Epithelial cell of proximal tubule (primary cell): ENCODE measurements at regions not wholly inside any gene's neighbourhood (a gene's known extent, or its start where the extent isn't known, plus 50 kb on each side); places are given as distances from the start of the nearest gene placed in this dataset.

ENCODE experiments used
- DNase-seq: peaks from one replicate; pipeline ENCODE4 v3.0.0-alpha.2; 2011; ENCODE audit warnings: low read depth
- H3K4me3 ChIP-seq: 2 replicates; pipeline ENCODE4 v1.5.1; 2011; ENCODE audit warnings: low read depth, mild to moderate bottlenecking, low read length
- TF ChIP-seq, protein P1 (sequence below): conservative IDR thresholded peaks from 2 replicates; pipeline ENCODE4 v1.5.1; 2012; ENCODE audit warnings: low read depth, mild to moderate bottlenecking, low read length

DNA sequence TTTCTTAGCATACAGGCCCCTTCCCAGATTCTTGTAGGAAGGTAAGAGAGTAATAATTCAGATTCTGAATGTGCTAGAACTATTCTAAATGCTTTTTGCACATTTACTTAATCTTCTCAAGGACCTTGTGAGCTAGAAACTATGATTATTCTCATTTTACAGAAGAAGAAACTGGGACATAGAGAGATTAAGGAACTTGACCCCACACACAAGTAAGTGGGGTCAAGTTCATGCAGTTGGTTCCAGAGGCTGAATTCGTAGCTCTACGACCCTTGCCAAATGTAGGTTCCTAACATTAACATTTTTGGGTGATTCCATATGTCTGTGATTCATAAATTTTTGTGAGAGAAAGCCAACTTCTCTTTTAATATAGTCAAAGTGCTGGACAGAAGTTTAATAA, 238.1 kb downstream of the LACC1 start:
- TF ChIP-seq, protein P1, sequence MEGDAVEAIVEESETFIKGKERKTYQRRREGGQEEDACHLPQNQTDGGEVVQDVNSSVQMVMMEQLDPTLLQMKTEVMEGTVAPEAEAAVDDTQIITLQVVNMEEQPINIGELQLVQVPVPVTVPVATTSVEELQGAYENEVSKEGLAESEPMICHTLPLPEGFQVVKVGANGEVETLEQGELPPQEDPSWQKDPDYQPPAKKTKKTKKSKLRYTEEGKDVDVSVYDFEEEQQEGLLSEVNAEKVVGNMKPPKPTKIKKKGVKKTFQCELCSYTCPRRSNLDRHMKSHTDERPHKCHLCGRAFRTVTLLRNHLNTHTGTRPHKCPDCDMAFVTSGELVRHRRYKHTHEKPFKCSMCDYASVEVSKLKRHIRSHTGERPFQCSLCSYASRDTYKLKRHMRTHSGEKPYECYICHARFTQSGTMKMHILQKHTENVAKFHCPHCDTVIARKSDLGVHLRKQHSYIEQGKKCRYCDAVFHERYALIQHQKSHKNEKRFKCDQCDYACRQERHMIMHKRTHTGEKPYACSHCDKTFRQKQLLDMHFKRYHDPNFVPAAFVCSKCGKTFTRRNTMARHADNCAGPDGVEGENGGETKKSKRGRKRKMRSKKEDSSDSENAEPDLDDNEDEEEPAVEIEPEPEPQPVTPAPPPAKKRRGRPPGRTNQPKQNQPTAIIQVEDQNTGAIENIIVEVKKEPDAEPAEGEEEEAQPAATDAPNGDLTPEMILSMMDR, result no peak

DNA sequence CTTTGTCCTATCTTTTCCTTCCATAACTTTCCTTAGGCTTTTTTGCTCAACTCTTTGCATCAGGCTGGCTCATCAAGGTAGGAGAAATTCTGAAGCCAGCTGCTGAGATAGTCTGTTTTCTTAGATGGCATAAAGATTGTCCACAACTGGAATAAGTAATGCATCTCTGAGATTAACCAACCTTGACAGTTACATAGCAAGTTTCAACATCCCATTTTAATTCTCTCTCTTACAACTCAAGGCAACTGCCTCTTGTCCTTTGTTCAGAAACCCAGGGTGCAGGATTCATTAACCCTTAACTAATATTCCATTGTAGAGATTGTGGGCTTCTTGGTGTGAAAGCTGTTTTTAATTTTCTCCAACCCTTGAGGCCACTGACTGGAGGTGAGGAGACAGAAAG, 239.2 kb downstream of the LACC1 start:
- TF ChIP-seq, protein P1, result no peak
- no peak for DNase-seq
- no peak overlapping the region for H3K4me3 ChIP-seq

More for the DNA sequence above, 238.1 kb downstream of the LACC1 start:
- no peak for DNase-seq
- no peak overlapping the region for H3K4me3 ChIP-seq

DNA sequence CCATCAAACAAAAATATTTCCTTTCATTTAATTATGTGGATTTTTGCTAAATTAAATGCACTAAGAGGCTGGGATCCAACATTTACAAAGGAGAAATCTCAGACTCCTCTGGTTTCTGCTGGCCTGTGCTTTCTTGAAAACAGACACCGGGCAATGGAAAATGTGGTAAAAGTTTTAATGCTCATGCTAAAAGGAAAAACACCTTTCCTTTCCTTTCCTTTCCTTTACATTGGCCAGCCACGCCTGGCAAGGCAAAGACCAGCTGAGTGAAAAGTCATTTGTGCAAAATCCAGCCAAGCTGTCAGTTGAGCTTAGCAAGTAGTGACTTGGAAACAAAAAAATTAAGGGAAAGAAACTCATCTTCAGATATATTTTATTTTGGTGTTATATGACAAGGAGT, 240.3 kb downstream of the LACC1 start:
- no peak for DNase-seq
- no peak overlapping the region for H3K4me3 ChIP-seq
- TF ChIP-seq, protein P1, result no peak

DNA sequence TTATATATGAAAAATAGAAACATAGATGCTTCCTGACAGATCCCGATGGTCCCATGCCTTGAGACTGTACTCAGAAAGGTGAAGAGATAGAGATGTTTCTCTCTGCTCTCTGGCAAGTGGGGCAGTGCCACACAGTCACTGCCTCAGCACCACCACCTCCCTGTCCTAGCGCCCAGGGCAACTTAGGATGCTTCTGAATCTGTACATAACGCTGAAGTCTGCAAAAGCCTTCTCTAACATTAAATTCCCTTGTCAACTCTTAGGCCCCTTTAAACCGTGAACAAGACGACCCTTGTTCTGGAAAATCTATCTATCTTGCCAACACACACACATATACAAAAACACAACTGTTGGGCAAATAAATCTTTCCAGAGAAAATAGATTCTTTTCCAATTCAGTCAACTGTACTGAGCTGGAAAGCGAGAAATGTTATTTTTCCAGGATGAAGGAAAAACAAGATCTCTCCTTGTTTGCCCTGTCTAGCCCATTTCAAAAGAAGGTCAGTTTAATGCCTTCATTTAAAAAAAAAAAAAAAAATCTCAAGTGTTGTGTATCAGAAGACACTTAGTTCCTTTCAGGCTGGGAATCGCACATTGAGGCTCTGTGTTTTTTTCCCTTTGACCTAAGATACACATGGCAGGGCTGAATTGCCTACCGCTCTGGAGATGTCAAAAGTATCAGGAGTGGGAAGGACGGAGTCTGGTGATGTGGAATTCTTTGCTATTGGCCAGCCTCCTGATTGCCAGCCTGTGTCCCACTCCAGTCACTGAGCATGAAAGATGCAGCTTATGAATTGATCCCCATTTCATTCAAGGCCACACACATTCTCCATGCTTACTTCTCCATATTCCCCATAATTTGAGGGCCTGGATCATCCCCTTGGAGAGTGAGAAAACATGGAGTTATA, 241.4 kb downstream of the LACC1 start:
- H3K4me3 ChIP-seq, result no peak overlapping the region
- DNase-seq, result no peak
- TF ChIP-seq, protein P1, result no peak

DNA sequence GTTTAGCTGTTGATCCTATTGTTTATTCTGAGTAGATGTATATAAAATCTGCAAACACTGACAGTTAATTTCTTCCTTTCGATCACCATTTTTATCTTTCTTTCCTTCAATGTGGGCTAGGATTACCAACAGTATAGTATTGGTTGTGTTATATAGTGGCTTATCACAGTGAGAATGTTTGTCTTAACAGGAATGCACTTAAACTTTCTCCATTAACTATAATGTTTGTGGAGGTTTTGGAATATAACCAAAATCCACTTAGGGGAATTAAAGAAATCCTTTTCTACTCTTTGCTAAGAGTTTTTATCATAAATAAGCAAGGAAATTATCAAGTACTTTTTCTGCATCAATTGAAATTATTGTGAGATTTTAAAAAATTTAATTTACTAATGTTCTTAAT, 244.6 kb downstream of the LACC1 start:
- H3K4me3 ChIP-seq, result no peak overlapping the region
- TF ChIP-seq, protein P1, result no peak
- no peak for DNase-seq

DNA sequence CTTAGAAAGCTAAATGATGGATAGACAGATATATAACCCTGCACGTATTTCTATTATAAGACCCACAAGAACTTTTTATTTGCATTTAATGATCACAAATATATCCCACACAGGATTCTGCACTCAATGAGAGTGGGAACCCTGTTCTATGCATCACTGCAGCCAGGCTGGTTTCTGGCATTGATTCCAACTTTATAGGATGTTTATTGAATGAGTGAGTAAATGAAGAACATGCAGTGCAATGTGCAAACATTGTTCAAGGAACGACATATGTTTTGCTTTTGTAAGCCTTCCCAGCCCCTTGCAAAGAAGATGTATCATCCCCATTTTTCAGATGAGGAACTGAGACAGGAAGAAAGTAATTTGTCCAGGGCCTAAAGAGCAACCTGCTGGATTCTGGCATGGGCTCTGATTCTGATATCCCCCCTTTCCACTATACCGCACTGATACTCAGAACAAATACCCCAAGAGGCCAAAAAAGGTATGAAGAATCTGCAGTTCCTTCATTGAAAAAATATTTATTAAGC, 246.3 kb downstream of the LACC1 start:
- no peak for DNase-seq
- TF ChIP-seq, protein P1, result no peak
- no peak overlapping the region for H3K4me3 ChIP-seq

DNA sequence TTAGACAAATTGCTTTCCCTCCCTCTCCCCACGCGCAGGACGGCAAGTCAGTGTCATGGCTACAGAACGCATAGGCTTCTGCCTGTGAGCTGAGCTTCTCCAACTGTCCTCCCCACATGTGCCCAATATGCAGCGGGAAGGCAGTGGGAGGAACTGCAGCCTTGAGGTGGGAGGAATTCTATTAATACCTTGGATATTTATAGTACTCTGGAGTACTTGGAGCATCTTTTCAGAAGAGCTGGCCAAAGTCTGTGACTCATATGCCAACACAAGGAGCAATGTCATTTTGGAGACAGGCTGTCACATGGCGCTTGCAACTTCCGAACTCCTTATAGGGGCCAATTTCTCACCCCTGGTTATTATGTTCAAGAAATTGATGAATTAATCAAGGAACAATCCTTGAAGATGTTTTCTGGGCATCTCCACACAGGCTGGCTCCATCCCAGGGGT, 245.0 kb upstream of the SERP2 start:
- no peak for DNase-seq
- TF ChIP-seq, protein P1, result no peak
- no peak overlapping the region for H3K4me3 ChIP-seq
